OCI-LY1 (cell line): ENCODE measurements at regions not wholly inside any gene's neighbourhood (a gene's known extent, or its start where the extent isn't known, plus 50 kb on each side); places are given as distances from the start of the nearest gene placed in this dataset.

ENCODE experiments used
- CTCF ChIP-seq: fragments of 200-600 bp; sonication (generic), shearing (Covaris generic); IDR thresholded peaks from 2 replicates; pipeline ENCODE4 v1.5.1; 2017; ENCODE audit warnings: mild to moderate bottlenecking, antibody characterized with exemption, low read length, moderate library complexity, mixed read lengths
- EZH2 ChIP-seq: fragments of 200-600 bp; sonication (generic), shearing (Covaris generic); IDR thresholded peaks from 2 replicates; pipeline ENCODE4 v1.8.0; 2017; ENCODE audit warnings: borderline replicate concordance, mixed run types, mild to moderate bottlenecking, antibody characterized with exemption, low read length, moderate library complexity, mixed read lengths

GRCh38 chr15:57884936-57885335 lies 178.4 kb downstream of the POLR2M start:
- TF ChIP-seq CTCF, result no peak
- TF ChIP-seq EZH2, result no peak
